ENCODE measurements at regions not wholly inside any gene's neighbourhood (a gene's known extent, or its start where the extent isn't known, plus 50 kb on each side); places are given as distances from the start of the nearest gene placed in this dataset.

GRCh38 chr5:7242118-7242710, 153.7 kb upstream of the ADCY2 start:
- TF ChIP-seq GTF2F1 (IDR thresholded peaks at IDR 0.05; ENCODE audit: borderline replicate concordance, low read depth, low read length) = no peak
- TF ChIP-seq EGR1 (IDR thresholded peaks at IDR 0.05; ENCODE audit: borderline replicate concordance, low read depth, low read length) = no peak
- no peak for TF ChIP-seq CTCF (IDR thresholded peaks at IDR 0.05; ENCODE audit: control extremely low read depth in 1 of 3, insufficient read depth in 1 of 3, low read depth in 1 of 3, low read length in 3 of 3)
- TF ChIP-seq PHF8 (conservative IDR thresholded peaks at IDR 0.05; ENCODE audit: low read depth, low read length) = no peak
- TF ChIP-seq SRF (IDR thresholded peaks at IDR 0.05; ENCODE audit: low read depth, low read length) = no peak
- TF ChIP-seq HDAC2 (IDR thresholded peaks at IDR 0.05; ENCODE audit: borderline replicate concordance in 1 of 2, low read depth in 2 of 2, low read length in 2 of 2) = no peak
- TF ChIP-seq RFX5 (IDR thresholded peaks at IDR 0.05; ENCODE audit: borderline replicate concordance, low read depth, low read length) = no peak
- no peak for TF ChIP-seq JUN (IDR thresholded peaks at IDR 0.05; ENCODE audit: low read depth, low read length)
- TF ChIP-seq POLR2A (IDR thresholded peaks at IDR 0.05; ENCODE audit: control extremely low read depth in 1 of 2, low read depth in 2 of 2, low read length in 2 of 2) = no peak
- no peak for TF ChIP-seq ZNF274 (IDR thresholded peaks at IDR 0.05; ENCODE audit: borderline replicate concordance, extremely low read depth, low read length)
- no peak for TF ChIP-seq TAF1 (IDR thresholded peaks at IDR 0.05; ENCODE audit: low read depth, low read length)
- TF ChIP-seq EZH2 (IDR thresholded peaks at IDR 0.05; ENCODE audit: low read depth, low read length, severe bottlenecking) = no peak
- TF ChIP-seq RXRA (IDR thresholded peaks at IDR 0.05; ENCODE audit: insufficient read depth, low read depth, low read length) = no peak

All from H1 (cell line).